ENCODE measurements at regions not wholly inside any gene's neighbourhood (a gene's known extent, or its start where the extent isn't known, plus 50 kb on each side); places are given as distances from the start of the nearest gene placed in this dataset.

DNA sequence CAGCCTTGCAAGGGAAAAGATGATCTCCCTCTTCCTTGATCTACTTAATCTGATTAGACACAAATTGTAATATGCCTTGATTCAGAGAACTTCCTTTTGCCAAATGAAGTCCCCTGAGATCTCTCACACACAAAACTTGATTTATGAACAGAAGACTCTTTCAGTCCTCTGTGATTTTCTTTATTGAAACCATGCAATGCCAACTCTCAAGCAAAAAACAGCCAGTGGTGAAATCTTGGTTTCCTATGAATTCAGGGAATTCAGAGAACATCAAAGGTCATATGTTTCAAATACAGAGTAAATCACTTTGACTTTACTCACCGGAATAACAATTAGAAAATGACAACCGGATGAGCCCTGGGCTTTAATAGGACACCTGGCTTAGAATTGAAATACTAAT, 211.7 kb downstream of the ABHD5 start:
- no peak for DNase-seq

DNA sequence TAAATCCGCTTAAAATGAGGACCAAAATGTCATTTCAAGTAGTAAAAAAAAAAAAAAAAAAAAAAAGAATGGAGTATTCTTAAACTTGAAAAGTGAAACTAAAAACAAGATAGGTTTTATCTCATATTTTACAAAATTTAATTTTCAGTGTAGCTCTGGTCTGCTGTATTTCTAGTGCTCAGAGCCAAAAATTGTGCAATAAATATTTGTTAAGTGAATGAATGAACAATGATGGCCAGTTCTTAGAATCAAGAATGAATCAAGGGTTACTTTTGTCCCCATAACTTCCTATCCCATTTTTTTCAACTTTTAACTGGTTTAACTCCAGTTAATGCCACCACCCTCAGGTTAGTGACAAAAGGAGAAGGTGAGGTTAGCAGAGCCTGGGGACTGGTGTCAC, 214.4 kb downstream of the ABHD5 start:
- DNase-seq, result no peak

DNA sequence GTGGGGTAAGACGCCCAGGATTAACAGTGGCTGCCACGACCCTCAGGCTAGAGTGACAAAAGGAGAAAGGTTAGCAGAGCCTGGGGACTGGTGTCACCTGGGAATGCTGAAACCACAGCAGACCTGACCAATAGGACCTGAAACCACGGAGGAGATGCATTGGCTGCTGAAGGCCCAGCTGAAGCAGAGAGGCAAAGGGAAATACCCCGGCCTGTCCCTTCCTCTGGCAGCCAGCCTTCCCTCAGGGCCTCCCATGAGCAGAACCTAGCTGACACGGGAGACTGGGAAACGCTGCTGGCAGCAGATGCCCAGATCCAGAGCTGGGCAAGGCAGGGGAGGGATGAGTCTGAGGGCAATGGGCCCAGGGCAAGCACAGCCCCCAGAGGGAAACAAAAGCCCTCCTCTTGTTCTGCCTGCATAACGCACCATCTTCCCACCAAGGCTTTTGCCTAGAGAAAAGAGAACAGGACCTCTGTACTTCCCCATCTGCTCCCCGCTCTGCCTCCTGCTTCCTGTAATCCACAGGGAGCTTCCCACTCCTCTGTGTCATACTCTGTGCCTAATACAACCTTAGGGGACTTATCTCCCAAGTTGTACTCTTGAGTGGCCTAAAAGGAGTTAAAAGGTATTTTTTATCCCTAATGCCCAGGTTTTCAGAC, 216.2 kb downstream of the ABHD5 start:
- no peak for DNase-seq

DNA sequence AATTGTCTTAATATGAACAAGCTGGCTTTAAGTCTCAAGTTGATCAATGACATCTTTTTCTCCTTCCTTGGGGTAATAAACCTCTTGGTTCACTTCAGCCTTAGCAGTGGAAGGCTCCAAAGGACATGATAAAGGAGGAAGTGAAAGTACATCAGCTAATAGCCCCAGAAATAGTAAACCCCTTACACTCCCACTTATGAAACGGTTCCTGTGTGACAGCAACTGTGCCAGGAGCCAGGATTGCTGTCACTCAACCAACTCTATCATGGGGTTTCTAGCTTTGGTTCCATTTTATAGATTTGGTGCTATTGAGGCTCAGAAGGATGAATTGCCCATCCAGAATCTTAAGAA, 216.7 kb downstream of the ABHD5 start:
- no peak for DNase-seq

DNA sequence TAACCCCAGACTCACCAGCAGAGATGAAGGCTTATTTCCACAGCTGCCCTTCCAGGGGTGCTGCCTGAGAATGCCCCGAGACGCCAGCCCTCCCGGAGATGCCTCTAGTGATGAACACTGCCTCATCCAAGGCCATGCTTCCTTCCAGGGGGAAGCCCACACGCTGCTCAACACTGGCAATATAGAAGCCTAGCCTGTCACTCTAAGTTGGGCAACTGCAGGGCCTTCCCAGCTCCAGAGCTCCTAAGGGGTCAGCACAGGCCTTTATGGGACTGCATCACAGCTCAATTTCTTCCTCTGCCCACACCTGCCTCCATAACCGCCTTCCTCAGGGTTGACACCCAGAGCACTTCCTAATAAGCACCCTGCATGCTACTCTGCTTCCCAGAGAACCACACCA, 217.7 kb downstream of the ABHD5 start:
- no peak for DNase-seq

DNA sequence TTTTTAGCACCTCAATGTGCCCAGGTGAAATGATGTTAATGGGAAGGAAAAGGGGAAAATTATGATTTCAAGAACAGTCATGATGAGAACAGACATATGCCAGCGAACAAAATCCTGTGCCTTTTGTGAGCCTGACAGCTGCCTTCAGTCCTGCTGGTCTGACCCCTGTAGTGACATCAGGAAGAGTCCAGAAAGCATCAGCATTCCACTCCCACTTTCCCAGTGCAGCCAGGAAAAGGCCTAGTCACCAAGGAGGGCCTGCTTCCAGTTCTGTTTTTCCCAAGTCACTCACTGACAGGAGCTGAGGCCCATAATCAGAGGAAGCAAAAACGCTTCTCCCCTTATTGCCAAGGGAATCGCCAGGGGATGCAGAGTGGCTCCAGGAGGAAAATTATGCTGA, 218.4 kb downstream of the ABHD5 start:
- DNase-seq, result no peak

- no peak for DNase-seq
Measured at GRCh38 chr3:43910750-43911149, 220.0 kb downstream of the ABHD5 start.

GRCh38 chr3:43913036-43913948, 222.6 kb downstream of the ABHD5 start:
- no peak for DNase-seq

DNA sequence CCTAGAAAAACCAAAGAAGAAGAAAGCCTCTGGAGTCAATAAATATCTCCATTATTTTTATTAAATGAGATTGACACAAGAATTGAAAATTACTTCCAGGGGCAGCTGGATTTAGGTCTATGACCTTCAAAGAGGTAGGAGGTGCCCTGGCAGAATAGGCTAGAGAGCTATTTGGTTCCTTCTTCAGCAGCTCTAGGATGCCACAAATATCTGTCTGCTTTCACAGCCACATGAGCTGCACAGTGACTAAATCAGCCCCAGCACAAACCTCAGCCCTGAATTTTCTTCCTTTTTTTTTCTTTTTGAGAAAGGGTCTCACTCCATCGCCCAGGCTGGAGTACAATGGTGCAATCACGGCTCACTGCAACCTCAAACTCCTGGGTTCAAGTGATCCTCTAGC, 223.5 kb downstream of the ABHD5 start:
- DNase-seq, result no peak

- no peak for DNase-seq
Measured at GRCh38 chr3:43915546-43915945, 224.8 kb downstream of the ABHD5 start.

GRCh38 chr3:43917361-43917760, 226.6 kb downstream of the ABHD5 start:
- DNase-seq, result no peak

DNA sequence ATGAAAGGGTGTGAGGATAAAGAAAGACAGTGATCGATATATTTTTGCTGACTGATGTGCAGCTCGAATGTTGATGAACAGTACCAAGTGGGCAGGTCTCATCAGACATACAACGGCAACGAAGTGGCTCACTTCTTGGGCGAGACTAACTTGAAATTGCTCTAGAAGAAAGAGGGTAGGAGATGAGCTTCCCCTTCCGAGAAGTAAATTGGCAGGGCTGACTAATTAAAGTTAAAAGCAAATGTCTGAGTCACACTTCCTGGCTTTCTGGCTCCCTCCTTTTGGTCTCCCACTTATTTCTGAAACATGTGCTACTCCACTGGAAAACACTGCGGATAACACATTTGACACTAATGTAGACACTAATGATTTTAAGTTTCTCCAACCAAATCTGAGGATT, 228.3 kb downstream of the ABHD5 start:
- DNase-seq, result no peak

DNA sequence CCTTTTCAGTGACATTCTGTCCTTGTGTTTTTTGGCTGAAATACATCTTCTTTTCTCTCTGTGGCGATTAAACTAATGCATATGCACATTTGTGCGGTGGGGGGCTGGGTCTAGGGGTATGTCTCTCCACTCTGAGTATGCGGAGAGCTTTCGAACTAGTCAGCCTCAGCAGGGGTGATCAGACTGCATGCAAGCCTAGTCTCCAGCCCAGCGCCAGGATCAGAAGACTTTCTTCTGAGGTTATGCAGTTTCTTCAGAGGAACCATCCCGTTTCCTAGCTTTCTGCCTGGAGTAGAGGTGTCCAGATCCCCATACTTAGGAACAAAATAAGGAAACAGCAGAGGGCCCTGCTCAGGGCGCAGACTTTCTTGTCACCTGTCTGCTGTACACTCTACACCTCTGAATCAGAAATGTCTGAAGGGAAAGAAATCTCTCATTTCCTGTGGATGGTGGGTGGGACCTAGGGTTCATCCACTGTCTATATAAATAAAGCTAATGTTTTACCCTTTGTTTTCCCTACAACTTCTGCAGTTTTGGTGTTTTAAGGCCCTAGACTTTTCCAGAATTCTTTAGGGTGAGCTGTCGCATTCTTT, 230.4 kb downstream of the ABHD5 start:
- no peak for DNase-seq

DNA sequence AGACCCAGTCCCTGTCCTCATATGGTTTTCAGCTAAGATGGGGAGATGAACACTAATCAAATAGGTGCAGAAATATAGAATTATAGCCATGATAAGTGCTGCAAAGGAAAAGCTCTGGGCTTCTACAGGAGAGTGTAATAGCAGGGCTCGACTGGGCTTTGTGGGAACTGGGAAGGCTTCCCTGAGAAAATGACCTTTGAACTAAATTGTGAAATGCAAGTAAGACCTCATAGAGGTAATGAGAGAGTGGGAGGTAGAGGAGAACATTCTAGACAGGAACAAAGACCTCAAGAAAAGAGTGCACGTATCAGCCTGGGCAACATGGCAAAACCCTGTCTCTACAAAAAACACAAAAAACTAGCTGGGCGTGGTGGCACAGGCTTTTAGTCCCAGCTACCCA, 231.6 kb downstream of the ABHD5 start:
- no peak for DNase-seq

- DNase-seq, result peak; percentile 1
Measured at GRCh38 chr3:43923104-43923882, 232.6 kb downstream of the ABHD5 start.

- DNase-seq, result no peak
Measured at GRCh38 chr3:43926055-43926454, 235.3 kb downstream of the ABHD5 start.

DNA sequence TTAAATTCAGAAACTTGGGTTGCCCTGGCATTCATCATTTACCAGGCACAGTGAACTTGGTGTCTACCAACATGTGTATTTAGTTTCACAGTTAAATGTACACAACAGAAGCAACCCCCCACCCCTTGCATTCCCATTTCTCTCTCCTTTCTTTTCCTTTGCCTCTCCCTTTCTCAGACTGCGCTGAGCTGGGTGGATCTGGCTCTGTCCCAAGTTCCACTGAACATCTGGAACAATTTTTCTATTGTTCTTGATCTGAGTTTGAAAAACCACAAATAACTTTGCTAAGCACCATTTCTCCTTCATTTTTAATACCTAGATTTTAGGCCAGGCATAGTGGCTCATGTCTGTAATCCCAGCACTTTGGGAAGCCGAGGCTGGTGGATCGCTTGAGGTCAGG, 242.2 kb downstream of the ABHD5 start:
- DNase-seq, result no peak

DNA sequence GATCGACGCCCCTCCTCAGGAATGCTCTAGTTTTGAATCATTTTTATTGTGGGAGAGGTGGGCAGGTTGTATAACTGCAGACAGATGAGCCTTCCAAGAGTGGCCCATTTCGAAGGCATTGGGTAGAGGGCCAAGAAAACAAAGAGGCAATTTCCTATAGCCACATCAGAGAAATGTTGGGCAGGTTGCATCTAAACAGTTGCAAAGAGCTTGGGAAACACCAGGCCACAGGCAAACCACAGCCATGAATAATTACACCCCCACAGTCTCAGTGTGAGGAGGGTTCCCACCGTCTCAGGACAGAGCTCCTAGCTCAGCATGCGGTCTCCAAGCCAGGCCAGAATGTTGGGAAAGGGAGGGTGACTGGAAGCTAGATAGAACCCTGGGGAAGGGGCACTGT, 257.3 kb downstream of the ABHD5 start:
- DNase-seq, result no peak

GRCh38 chr3:43949594-43949993, 258.9 kb downstream of the ABHD5 start:
- DNase-seq, result no peak

DNA sequence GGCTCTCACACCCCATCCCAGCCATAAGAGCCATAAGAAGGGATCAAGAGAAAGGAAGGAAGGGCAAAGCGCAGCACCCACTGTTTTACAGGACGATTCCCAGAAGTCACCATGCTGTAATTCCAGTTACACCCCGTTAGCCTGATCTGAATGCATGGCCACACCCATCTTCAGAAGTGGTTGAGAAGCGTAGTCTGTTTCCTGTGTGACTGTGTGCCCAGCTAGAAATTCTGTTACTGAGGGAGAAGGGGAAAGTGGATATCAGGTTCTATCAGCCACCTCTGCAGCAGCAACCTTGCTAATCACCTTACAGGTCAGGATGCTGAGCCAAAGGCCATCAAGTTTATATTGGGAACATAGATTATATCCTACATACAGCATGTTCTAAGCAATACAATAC, 260.0 kb downstream of the ABHD5 start:
- no peak for DNase-seq

DNA sequence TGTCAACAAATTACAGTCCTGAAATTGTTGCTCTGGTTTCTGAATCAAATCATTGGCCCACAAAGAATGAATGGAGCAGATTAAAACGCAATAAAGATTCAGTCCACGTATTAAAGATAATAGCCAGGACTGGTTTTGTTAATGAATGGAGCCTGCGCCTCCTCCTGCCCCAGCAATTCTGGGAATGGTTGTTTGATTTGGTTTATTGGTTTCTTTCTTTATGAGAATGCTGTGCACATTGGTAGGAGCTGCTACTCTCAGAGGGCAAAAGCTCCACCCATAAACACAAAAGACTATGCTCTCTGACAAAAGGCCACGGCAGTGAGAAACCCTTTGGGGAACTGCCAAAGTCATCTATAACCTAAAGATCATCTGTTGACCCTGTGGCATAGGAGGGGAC, 261.1 kb downstream of the ABHD5 start:
- no peak for DNase-seq

- no peak for DNase-seq
Measured at GRCh38 chr3:43953380-43953779, 262.6 kb downstream of the ABHD5 start.

All from NCI-H774 (cell line).